LNCaP clone FGC (cell line): ENCODE measurements at regions not wholly inside any gene's neighbourhood (a gene's known extent, or its start where the extent isn't known, plus 50 kb on each side); places are given as distances from the start of the nearest gene placed in this dataset.
A peak's percentile ranks its signal among the peaks of the same experiment; 100 is the strongest.
"Not testable (repeated sequence)": the region's sequence is repeated elsewhere in the genome, so short reads cannot be mapped to it uniquely, and the experiment has no call there.

Experiments used
- DNase-seq: peaks from one replicate; pipeline ENCODE4 v3.0.0-alpha.2; 2011; ENCODE audit warnings: low read depth
- H3K4me3 ChIP-seq: 2 replicates; pipeline ENCODE4 v1.5.1; 2011; ENCODE audit warnings: mild to moderate bottlenecking, low read depth, low read length, control low read depth
- CTCF ChIP-seq: IDR thresholded peaks from 2 replicates; pipeline ENCODE4 v1.5.1; 2012; ENCODE audit warnings: mild to moderate bottlenecking; ENCODE audit not compliant: control insufficient read depth, insufficient read depth; ENCODE audit errors: extremely low read depth

GRCh38 chr16:10250137-10250828 is 68.1 kb upstream of the GRIN2A start:
- no peak overlapping the region for H3K4me3 ChIP-seq
- no peak for DNase-seq
- TF ChIP-seq CTCF, result no peak

DNA sequence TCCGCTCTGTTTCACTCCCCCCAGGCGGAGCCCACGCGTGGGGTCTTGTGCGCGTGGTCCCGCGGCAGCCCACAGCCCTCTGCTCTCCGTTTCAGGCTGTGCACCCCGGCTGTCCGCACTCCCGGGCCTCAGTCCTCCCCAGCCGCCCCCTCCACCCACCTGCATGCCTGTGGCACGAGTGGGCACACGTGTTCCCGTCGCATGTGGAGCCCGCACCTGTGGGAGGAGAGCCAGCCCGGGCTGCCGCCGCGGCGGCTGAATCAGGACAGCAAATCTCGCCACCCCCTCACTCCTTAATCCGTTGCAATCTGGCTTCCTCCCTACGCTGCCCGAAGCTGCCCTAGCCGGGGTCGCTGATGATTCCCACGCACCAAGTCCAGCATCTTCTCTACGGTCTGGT is 69.9 kb upstream of the GRIN2A start:
- no peak for TF ChIP-seq CTCF
- DNase-seq, result no peak
- no peak overlapping the region for H3K4me3 ChIP-seq

DNA sequence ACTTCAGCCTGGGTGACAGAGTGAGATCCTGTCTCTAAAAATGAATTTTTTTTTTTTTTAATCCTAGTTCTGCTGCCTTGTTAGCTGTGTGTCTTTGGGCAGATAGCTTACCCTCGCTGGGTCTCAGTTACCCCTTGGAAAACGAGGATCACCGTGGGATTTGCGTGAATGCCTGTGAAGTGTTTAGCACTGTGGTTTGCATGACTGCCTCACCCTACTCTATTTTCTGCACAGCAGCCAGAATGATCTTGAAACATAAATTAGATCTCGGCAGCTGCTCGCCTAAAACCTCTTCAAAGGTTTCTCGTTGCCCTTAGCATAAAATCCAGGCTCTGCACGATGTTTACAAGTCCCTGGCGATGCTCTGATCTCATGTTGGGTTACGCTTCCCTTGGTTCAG is 71.2 kb upstream of the GRIN2A start:
- H3K4me3 ChIP-seq, result no peak overlapping the region
- no peak for DNase-seq
- no peak for TF ChIP-seq CTCF

GRCh38 chr16:10255728-10256127 is 73.5 kb upstream of the GRIN2A start:
- DNase-seq, result no peak
- TF ChIP-seq CTCF, result no peak
- no peak overlapping the region for H3K4me3 ChIP-seq

- no peak overlapping the region for H3K4me3 ChIP-seq
- DNase-seq, result peak; percentile 1
- peak; percentile 85 for TF ChIP-seq CTCF
Measured at GRCh38 chr16:10256784-10257641, 74.8 kb upstream of the GRIN2A start.

- DNase-seq, H3K4me3 ChIP-seq: not testable (repeated sequence)
Measured at GRCh38 chr16:10257642-10258251, 75.5 kb upstream of the GRIN2A start.

DNA sequence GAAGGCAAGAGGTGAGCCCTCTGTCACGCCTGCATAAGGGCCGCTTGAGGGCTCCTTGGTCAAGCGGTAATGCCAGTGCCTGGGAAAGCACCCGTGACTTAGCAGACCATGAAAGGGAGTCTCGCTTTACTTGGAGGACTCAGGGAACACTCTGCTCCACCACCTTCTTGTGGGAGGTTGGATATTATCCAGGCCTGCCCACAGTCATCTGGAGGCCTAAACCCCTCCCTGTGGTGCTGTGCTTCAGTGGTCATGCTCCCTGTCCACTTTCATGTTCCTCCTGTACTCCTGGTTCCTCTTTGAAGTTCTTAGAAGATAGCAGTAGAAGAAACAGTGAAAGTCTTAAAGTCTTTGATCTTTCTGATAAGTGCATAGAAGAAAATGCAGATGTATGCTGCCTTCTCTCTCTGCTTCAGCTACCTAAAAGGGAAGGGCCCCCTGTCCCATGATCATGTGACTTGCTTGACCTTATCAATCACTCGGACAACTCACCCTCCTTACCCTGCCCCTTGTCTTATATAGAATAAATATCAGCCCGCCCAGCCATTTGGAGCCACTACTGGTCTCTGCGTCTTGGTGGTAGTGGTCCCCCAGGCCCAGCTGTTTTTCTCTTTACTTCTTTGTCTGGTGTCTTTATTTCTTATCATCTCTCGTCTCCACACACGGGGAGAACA is 76.8 kb upstream of the GRIN2A start:
- not testable (repeated sequence) for DNase-seq, H3K4me3 ChIP-seq
